ENCODE measurements at regions not wholly inside any gene's neighbourhood (a gene's known extent, or its start where the extent isn't known, plus 50 kb on each side); places are given as distances from the start of the nearest gene placed in this dataset.

DNA sequence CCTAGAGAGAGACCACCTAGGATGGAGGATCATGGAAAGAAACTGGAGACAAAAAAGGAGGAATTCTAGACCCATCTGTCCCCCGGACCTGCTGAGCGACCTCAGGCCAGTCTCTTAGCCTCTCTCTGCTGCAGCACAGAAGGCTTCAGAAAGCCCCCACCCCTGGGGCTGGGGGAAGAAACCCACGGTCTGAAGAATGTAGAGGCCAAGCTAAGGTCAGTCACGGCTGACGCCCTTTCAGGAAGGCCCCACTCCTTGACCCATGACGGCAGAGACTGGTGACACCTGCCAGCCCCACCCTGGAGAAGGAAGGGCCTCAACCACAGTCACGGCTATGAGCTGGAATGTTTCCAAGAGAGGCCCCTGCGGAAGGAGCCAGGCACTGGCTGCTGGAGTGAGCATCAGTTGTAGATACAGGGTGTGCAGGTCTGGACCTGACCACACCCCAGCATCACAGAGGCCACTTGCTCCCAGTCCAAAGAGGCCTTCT lies 120.5 kb upstream of the BOD1 start:
- peak in 1 of 2 donors; percentile 36 for DNase-seq (ENCODE audit: low read depth in 1 of 2, low spot score in 1 of 2)
- no peak overlapping the region for H3K27ac ChIP-seq
- no peaks in the 10 kb centered on the region for H3K27me3 ChIP-seq
- TF ChIP-seq, protein P1, sequence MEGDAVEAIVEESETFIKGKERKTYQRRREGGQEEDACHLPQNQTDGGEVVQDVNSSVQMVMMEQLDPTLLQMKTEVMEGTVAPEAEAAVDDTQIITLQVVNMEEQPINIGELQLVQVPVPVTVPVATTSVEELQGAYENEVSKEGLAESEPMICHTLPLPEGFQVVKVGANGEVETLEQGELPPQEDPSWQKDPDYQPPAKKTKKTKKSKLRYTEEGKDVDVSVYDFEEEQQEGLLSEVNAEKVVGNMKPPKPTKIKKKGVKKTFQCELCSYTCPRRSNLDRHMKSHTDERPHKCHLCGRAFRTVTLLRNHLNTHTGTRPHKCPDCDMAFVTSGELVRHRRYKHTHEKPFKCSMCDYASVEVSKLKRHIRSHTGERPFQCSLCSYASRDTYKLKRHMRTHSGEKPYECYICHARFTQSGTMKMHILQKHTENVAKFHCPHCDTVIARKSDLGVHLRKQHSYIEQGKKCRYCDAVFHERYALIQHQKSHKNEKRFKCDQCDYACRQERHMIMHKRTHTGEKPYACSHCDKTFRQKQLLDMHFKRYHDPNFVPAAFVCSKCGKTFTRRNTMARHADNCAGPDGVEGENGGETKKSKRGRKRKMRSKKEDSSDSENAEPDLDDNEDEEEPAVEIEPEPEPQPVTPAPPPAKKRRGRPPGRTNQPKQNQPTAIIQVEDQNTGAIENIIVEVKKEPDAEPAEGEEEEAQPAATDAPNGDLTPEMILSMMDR (IDR thresholded peaks at IDR 0.05; ENCODE audit: low read depth, low read length) = no peak
- H3K36me3 ChIP-seq = no peaks in the 10 kb centered on the region
- no peaks in the 10 kb centered on the region for H3K9me3 ChIP-seq (ENCODE audit: low read depth)
- peaks cover 5% of the 10 kb centered on the region for H3K4me1 ChIP-seq (ENCODE audit: low read depth)
- H3K4me3 ChIP-seq = no peak overlapping the region

DNA sequence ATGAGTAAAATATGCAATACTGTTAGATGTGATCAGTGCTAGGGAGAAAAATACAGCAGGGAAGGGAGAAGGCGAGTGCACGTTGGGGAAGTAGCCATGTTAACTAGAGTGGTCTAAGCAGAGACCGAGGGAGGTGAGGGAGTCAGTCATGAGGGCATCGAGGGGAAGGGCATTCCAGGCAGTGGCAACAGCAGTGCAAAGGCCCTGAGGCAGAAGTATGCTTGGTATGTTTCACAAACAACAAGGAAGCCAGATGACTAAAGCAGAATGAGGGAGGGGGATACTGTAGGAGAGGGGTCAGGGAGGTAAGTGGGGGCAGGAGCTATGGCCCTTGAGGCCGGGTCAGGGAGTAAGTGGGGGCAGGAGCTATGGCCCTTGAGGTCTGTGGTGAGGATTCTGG lies 123.3 kb upstream of the BOD1 start:
- no peak for DNase-seq (ENCODE audit: low read depth in 1 of 2, low spot score in 1 of 2)
- H3K4me3 ChIP-seq = no peak overlapping the region
- no peaks in the 10 kb centered on the region for H3K9me3 ChIP-seq (ENCODE audit: low read depth)
- H3K27ac ChIP-seq = no peak overlapping the region
- no peaks in the 10 kb centered on the region for H3K27me3 ChIP-seq
- H3K4me1 ChIP-seq (ENCODE audit: low read depth) = peaks cover 8% of the 10 kb centered on the region
- TF ChIP-seq, protein P1 (IDR thresholded peaks at IDR 0.05; ENCODE audit: low read depth, low read length) = no peak
- H3K36me3 ChIP-seq = no peaks in the 10 kb centered on the region

DNA sequence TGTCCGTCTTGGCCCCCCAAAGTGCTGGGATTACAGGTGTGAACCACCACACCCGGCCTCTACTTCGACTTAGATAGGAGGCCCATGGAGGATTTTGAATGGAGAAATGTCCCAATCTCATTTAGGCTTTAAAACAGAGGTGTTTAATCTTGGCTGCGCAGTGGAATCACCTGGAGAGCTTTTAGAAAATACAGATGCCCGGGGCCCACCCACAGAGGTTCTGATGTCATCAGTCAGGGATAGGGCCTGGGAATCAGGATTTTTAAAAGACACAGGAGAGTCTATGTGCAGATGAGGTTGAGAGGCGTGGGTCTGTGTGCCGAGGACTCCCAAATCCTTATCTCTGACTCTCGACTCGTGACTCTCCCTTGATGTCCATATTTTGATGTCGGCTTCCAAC lies 124.0 kb upstream of the BOD1 start:
- H3K9me3 ChIP-seq (ENCODE audit: low read depth) = no peaks in the 10 kb centered on the region
- no peak for DNase-seq (ENCODE audit: low read depth in 1 of 2, low spot score in 1 of 2)
- H3K36me3 ChIP-seq = no peaks in the 10 kb centered on the region
- TF ChIP-seq, protein P1 (IDR thresholded peaks at IDR 0.05; ENCODE audit: low read depth, low read length) = no peak
- H3K4me3 ChIP-seq = no peak overlapping the region
- peaks cover 13% of the 10 kb centered on the region for H3K4me1 ChIP-seq (ENCODE audit: low read depth)
- no peak overlapping the region for H3K27ac ChIP-seq
- H3K27me3 ChIP-seq = no peaks in the 10 kb centered on the region

DNA sequence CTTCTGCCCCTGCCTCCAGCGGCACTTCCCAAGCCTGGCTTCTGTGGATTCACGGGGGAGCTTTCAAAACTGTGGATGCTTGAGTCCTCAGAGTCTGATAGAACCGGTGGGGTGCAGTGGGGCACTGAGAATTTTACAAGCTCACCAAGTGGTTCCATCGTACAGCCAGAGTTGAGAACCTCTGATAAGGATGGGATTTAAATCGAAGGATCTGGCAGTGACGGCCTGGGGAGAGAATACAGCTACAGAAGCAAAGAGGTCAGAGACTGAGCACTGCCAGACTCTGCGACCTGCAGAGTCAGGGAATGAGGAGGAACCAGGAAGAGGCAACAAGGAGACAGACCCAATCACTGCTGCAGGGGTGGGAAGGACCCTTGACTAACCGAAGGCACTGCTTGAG lies 124.6 kb upstream of the BOD1 start:
- Histone ChIP-seq H3K27ac (no peak overlapping the region), H3K9me3 (ENCODE audit: low read depth) (no peaks in the 10 kb centered on the region), H3K27me3 (no peaks in the 10 kb centered on the region), H3K4me1 (ENCODE audit: low read depth) (peaks cover 13% of the 10 kb centered on the region), H3K36me3 (no peaks in the 10 kb centered on the region), H3K4me3 (no peak overlapping the region)
- TF ChIP-seq, protein P1 (IDR thresholded peaks at IDR 0.05; ENCODE audit: low read depth, low read length) = no peak
- no peak for DNase-seq (ENCODE audit: low read depth in 1 of 2, low spot score in 1 of 2)

DNA sequence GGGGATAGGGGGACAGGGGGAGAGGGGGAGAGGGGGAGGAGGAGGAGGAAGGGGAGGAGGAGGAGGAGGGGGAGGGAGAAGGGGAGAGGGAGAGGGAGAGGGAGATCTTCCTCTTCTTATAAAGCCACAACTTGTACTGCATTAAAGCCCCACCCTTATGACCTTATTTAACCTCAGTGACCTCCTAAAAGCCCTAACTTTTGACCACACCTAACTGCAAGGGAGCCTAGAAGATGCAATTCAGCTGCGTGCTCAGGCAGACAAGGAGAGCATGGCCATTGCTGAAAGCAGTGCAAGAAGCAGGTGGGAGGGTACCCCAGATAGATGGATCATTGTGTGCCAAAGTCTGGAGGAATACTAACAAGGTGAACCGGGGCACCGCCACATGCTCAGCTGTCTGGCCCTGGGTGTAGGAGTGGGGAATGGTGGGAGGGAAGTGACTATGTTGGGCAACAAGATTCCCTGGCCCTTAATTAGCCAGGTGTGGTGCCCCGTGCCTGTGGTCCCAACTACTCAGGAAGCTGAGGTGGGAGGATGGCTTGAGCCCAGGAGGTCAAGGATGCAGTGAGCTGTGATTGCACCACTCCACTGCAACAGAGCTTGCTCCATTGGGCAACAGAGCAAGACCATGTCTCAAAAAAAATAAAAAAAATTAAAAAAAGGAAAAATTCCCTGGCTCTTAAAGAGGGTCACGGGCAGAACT lies 125.4 kb upstream of the BOD1 start:
- peaks cover 8% of the 10 kb centered on the region for H3K4me1 ChIP-seq (ENCODE audit: low read depth)
- no peaks in the 10 kb centered on the region for H3K9me3 ChIP-seq (ENCODE audit: low read depth)
- H3K4me3 ChIP-seq = no peak overlapping the region
- no peak for DNase-seq (ENCODE audit: low read depth in 1 of 2, low spot score in 1 of 2)
- TF ChIP-seq, protein P1 (IDR thresholded peaks at IDR 0.05; ENCODE audit: low read depth, low read length) = no peak
- H3K27me3 ChIP-seq = no peaks in the 10 kb centered on the region
- no peak overlapping the region for H3K27ac ChIP-seq
- no peaks in the 10 kb centered on the region for H3K36me3 ChIP-seq

Measured in cardiac muscle cell (in vitro differentiated cells and primary cell).